H1 (cell line): ENCODE measurements at regions not wholly inside any gene's neighbourhood (a gene's known extent, or its start where the extent isn't known, plus 50 kb on each side); places are given as distances from the start of the nearest gene placed in this dataset.

Experiments
- CTCF ChIA-PET: fragments of 300-600 bp; sonication (Branson Sonifier 250); formaldehyde crosslinking; loops from one replicate; lab custom pipeline; 2021; ENCODE audit not compliant: partially characterized antibody; lab: Charles Lee
- POLR2A ChIA-PET: fragments of 300-600 bp; sonication (Branson Sonifier 250); formaldehyde crosslinking; loops from one replicate; lab custom pipeline; 2021; ENCODE audit warnings: inconsistent platforms; ENCODE audit not compliant: partially characterized antibody; lab: Charles Lee
- DNase-seq, 2 experiments: peaks; one replicate each; pipeline versions ENCODE4 v3.0.0 to v3.0.0-alpha.2; 2010 to 2022; ENCODE audit warnings: low spot score in 2 of 2, low read depth in 1 of 2, mixed read lengths in 1 of 2
- FAIRE-seq: peaks from 2 replicates; lab custom pipeline; 2011; peaks lifted over from hg19 to GRCh38; lab: Jason Lieb, UNC
- H2AFZ ChIP-seq: 2 replicates; pipeline ENCODE4 v1.8.1; 2012; ENCODE audit warnings: low read length, inconsistent platforms
- H2AK5ac ChIP-seq: 2 replicates; pipeline ENCODE4 v1.6.1; 2013; ENCODE audit warnings: low read depth, low read length
- H2BK120ac ChIP-seq: replicated peaks from 2 replicates; pipeline ENCODE3; 2013; ENCODE audit warnings: low read depth, low read length, inconsistent platforms
- H2BK12ac ChIP-seq: 2 replicates; pipeline ENCODE4 v1.6.1; 2013; ENCODE audit warnings: low read depth, low read length
- H2BK15ac ChIP-seq: 2 replicates; pipeline ENCODE4 v1.6.1; 2013; ENCODE audit warnings: low read length
- H2BK20ac ChIP-seq: 2 replicates; pipeline ENCODE4 v1.6.1; 2013; ENCODE audit warnings: low read length
- H2BK5ac ChIP-seq: 2 replicates; pipeline ENCODE4 v1.6.1; 2013; ENCODE audit warnings: low read depth, low read length
- H3K14ac ChIP-seq: 2 replicates; pipeline ENCODE4 v1.6.1; 2013; ENCODE audit warnings: inconsistent platforms; ENCODE audit not compliant: insufficient read length
- H3K18ac ChIP-seq: 2 replicates; pipeline ENCODE4 v1.6.1; 2013; ENCODE audit warnings: low read length; ENCODE audit errors: extremely low read depth
- H3K23ac ChIP-seq: 2 replicates; pipeline ENCODE4 v1.6.1; 2013; ENCODE audit warnings: inconsistent platforms; ENCODE audit not compliant: insufficient read length
- H3K23me2 ChIP-seq: 2 replicates; pipeline ENCODE4 v1.6.1; 2013; ENCODE audit warnings: low read depth, low read length
- H3K27ac ChIP-seq: 2 replicates; pipeline ENCODE4 v1.6.1; 2011; ENCODE audit warnings: low read depth, low read length, inconsistent platforms
- H3K27me3 ChIP-seq, 4 experiments: replicated peaks in 1 of 4; 1 replicate in 1 of 4; 2 replicates in 3 of 4; pipeline versions ENCODE4 v1.6.1 to v1.8.1; 2011 to 2013; ENCODE audit warnings: low read length in 3 of 4, mild to moderate bottlenecking in 3 of 4, inconsistent platforms in 2 of 4, mixed read lengths in 2 of 4, moderate library complexity in 1 of 4; ENCODE audit not compliant: control insufficient read depth in 3 of 4, insufficient read depth in 3 of 4; ENCODE audit errors: extremely low read depth in 1 of 4
- H3K36me3 ChIP-seq, 4 experiments: 2 replicates each; pipeline versions ENCODE4 v1.6.1 to v1.8.1; 2011 to 2013; ENCODE audit warnings: mild to moderate bottlenecking in 4 of 4, low read length in 3 of 4, moderate library complexity in 2 of 4, control low read depth in 1 of 4, inconsistent platforms in 1 of 4; ENCODE audit not compliant: insufficient read depth in 4 of 4, control insufficient read depth in 2 of 4
- H3K4ac ChIP-seq: replicated peaks from 2 replicates; pipeline ENCODE3; 2013; ENCODE audit warnings: low read length, low read depth, mixed read lengths, inconsistent platforms; ENCODE audit not compliant: insufficient read length
- H3K4me1 ChIP-seq, 4 experiments: replicated peaks in 1 of 4; 1 replicate in 1 of 4; 2 replicates in 3 of 4; pipeline versions ENCODE4 v1.6.1 to v1.8.1; 2011 to 2013; ENCODE audit warnings: low read length in 3 of 4, inconsistent platforms in 2 of 4, mixed read lengths in 1 of 4; ENCODE audit not compliant: insufficient read depth in 4 of 4, control insufficient read depth in 3 of 4
- H3K4me2 ChIP-seq, 2 experiments: 2 replicates each; pipeline versions ENCODE4 v1.6.1 to v1.8.1; 2011 to 2013; ENCODE audit warnings: low read depth in 2 of 2, low read length in 2 of 2, control low read depth in 1 of 2, inconsistent platforms in 1 of 2, mild to moderate bottlenecking in 1 of 2; ENCODE audit not compliant: insufficient read depth in 1 of 2
- H3K4me3 ChIP-seq, 4 experiments: fragments of 200-600, 300-600 bp in 1 of 4; sonication (generic), shearing (Covaris generic), sonication (Bioruptor Twin) in 1 of 4; 2 replicates each; pipeline versions ENCODE4 v1.5.1 to v1.8.1; 2011 to 2016; ENCODE audit warnings: low read length in 4 of 4, low read depth in 3 of 4, control low read depth in 2 of 4, inconsistent platforms in 2 of 4, mild to moderate bottlenecking in 2 of 4, mixed read lengths in 1 of 4, moderate library complexity in 1 of 4; ENCODE audit not compliant: insufficient read depth in 2 of 4; ENCODE audit errors: extremely low read depth in 1 of 4
- H3K56ac ChIP-seq: replicated peaks from 2 replicates; pipeline ENCODE3; 2013; ENCODE audit warnings: low read depth, mild to moderate bottlenecking, mixed read lengths, low read length, inconsistent platforms; ENCODE audit not compliant: insufficient read length
- H3K79me1 ChIP-seq: 2 replicates; pipeline ENCODE4 v1.6.1; 2013; ENCODE audit warnings: low read depth, low read length, control low read depth
- H3K79me2 ChIP-seq, 2 experiments: 2 replicates each; pipeline versions ENCODE4 v1.6.1 to v1.8.1; 2012 to 2013; ENCODE audit warnings: low read length in 2 of 2, mild to moderate bottlenecking in 2 of 2, inconsistent platforms in 1 of 2; ENCODE audit not compliant: insufficient read depth in 2 of 2, control insufficient read depth in 1 of 2
- H3K9ac ChIP-seq, 4 experiments: replicated peaks in 1 of 4; 1 replicate in 1 of 4; 2 replicates in 3 of 4; pipeline versions ENCODE4 v1.6.1 to v1.8.1; 2011 to 2013; ENCODE audit warnings: low read depth in 3 of 4, low read length in 3 of 4, control low read depth in 2 of 4, mild to moderate bottlenecking in 2 of 4, moderate library complexity in 2 of 4, inconsistent platforms in 1 of 4; ENCODE audit errors: extremely low read depth in 1 of 4
- H3K9me3 ChIP-seq, 2 experiments: 2 replicates each; pipeline versions ENCODE4 v1.6.1 to v1.8.1; 2012 to 2013; ENCODE audit warnings: mild to moderate bottlenecking in 2 of 2, moderate library complexity in 2 of 2, control low read depth in 1 of 2, inconsistent platforms in 1 of 2, low read depth in 1 of 2, low read length in 1 of 2, mixed read lengths in 1 of 2; ENCODE audit not compliant: insufficient read depth in 2 of 2
- H4K20me1 ChIP-seq, 2 experiments: replicated peaks in 1 of 2; 2 replicates each; pipeline versions ENCODE3 to v1.8.1; 2011 to 2013; ENCODE audit warnings: inconsistent platforms in 2 of 2, low read length in 2 of 2, mild to moderate bottlenecking in 1 of 2; ENCODE audit not compliant: insufficient read depth in 2 of 2, control insufficient read depth in 1 of 2
- H4K5ac ChIP-seq: 2 replicates; pipeline ENCODE4 v1.6.1; 2013; ENCODE audit warnings: low read length, low read depth, mixed read lengths, inconsistent platforms; ENCODE audit not compliant: insufficient read length
- H4K8ac ChIP-seq: 2 replicates; pipeline ENCODE4 v1.8.0; 2013; ENCODE audit warnings: mild to moderate bottlenecking, moderate library complexity, low read length, inconsistent platforms; ENCODE audit not compliant: insufficient read depth; ENCODE audit errors: extremely low read depth
- H4K91ac ChIP-seq: replicated peaks from 2 replicates; pipeline ENCODE3; 2013; ENCODE audit warnings: low read length, mixed read lengths, inconsistent platforms; ENCODE audit not compliant: insufficient read length
- CHD1 ChIP-seq: IDR thresholded peaks from 2 replicates; pipeline ENCODE4 v1.6.1; 2012; ENCODE audit warnings: low read depth, low read length, improper control_type of control experiment
- RXRA ChIP-seq: IDR thresholded peaks from 2 replicates; pipeline ENCODE4 v1.6.1; 2011; ENCODE audit warnings: low read depth, mild to moderate bottlenecking, low read length, moderate library complexity; ENCODE audit not compliant: insufficient read depth
- SAP30 ChIP-seq: fragments of 300-600 bp; sonication (generic); IDR thresholded peaks from 2 replicates; pipeline ENCODE4 v1.7.1; 2012; ENCODE audit warnings: low read length, moderate library complexity, mild to moderate bottlenecking, inconsistent platforms; ENCODE audit not compliant: insufficient read depth, insufficient replicate concordance
- SRF ChIP-seq: IDR thresholded peaks from 2 replicates; pipeline ENCODE4 v1.6.1; 2011; ENCODE audit warnings: mild to moderate bottlenecking, low read depth, low read length, moderate library complexity
- WGBS, 2 experiments: shearing (Covaris generic) in 1 of 2; methylation state at CpG; one replicate each; pipeline versions ENCODE4 v1.1.6 to v1.1.7; 2013 to 2015; ENCODE audit warnings: low lambda C conversion rate in 2 of 2, mixed read lengths in 2 of 2, inconsistent platforms in 1 of 2, low coverage in 1 of 2, missing lambda C conversion rate in 1 of 2; ENCODE audit not compliant: insufficient replicate concordance in 2 of 2, insufficient coverage in 1 of 2, insufficient read length in 1 of 2; ENCODE audit errors: extremely low coverage in 1 of 2, missing lambda C conversion rate in 1 of 2; 5-methylcytosine and 5-hydroxymethylcytosine counted together
- TF ChIP-seq, protein P1 (sequence below): IDR thresholded peaks from 2 replicates; pipeline ENCODE4 v1.6.1; 2012; ENCODE audit warnings: low read length, inconsistent platforms

DNA sequence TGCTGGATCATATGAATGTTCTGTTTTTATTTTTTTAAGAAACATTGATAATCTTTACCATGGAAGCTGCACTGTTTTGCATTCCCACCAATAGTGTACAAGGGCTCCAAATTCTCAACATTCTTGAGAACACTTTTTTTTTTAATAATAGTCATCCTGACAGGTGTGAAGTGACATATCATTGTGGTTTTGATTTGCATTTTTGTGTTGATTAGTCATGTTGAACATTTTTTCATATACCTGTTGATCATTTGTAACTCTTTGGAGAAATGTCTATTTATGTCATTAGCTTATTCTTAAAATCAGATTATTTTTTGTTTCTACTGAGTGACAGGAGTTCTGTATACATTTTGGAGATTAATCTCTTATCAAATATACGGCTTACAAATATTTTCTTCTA, 408.5 kb downstream of the GLUD2 start:
- POLR2A ChIA-PET = no interaction called here
- Histone ChIP-seq H2BK12ac (no peak overlapping the region), H4K8ac (no peak overlapping the region), H3K23ac (no peak overlapping the region), H3K56ac (no peak overlapping the region), H3K14ac (no peak overlapping the region), H3K18ac (no peak overlapping the region), H3K9me3 (no peaks in the 10 kb centered on the region), H3K79me2 (no peaks in the 10 kb centered on the region), H2BK5ac (no peak overlapping the region), H3K4me3 (no peak overlapping the region), H2BK120ac (no peak overlapping the region), H4K5ac (no peak overlapping the region), H4K20me1 (no peaks in the 10 kb centered on the region), H2AFZ (no peak overlapping the region), H2BK20ac (no peak overlapping the region), H3K9ac (no peak overlapping the region), H3K36me3 (no peaks in the 10 kb centered on the region), H2BK15ac (no peak overlapping the region), H3K4ac (no peak overlapping the region), H3K4me1 (no peaks in the 10 kb centered on the region), H3K27me3 (no peaks in the 10 kb centered on the region), H3K27ac (no peak overlapping the region), H3K79me1 (no peaks in the 10 kb centered on the region), H3K4me2 (no peak overlapping the region), H2AK5ac (no peak overlapping the region), H4K91ac (no peak overlapping the region), H3K23me2 (no peaks in the 10 kb centered on the region)
- 100% methylated on average over 1 of the region's 1 CpG; no CpG with 5 or more reads in 1 of the 2 experiments for WGBS, 2 experiments
- FAIRE-seq (no peak), DNase-seq (no peak)
- TF ChIP-seq SRF = no peak
- TF ChIP-seq, protein P1, sequence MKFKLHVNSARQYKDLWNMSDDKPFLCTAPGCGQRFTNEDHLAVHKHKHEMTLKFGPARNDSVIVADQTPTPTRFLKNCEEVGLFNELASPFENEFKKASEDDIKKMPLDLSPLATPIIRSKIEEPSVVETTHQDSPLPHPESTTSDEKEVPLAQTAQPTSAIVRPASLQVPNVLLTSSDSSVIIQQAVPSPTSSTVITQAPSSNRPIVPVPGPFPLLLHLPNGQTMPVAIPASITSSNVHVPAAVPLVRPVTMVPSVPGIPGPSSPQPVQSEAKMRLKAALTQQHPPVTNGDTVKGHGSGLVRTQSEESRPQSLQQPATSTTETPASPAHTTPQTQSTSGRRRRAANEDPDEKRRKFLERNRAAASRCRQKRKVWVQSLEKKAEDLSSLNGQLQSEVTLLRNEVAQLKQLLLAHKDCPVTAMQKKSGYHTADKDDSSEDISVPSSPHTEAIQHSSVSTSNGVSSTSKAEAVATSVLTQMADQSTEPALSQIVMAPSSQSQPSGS = no peak
- no peak for TF ChIP-seq RXRA
- no peak for TF ChIP-seq CHD1
- no peak for TF ChIP-seq SAP30
- CTCF ChIA-PET = no interaction called here
